Mammary epithelial cell (primary cell): ENCODE measurements at regions not wholly inside any gene's neighbourhood (a gene's known extent, or its start where the extent isn't known, plus 50 kb on each side); places are given as distances from the start of the nearest gene placed in this dataset.

Experiments used
- CTCF ChIP-seq, 2 donors: IDR thresholded peaks in 1 of 2; conservative IDR thresholded peaks in 1 of 2; 2 replicates each; pipeline ENCODE4 v1.5.1; 2011 to 2012; ENCODE audit warnings: inconsistent platforms in 2 of 2, low read length in 2 of 2, mild to moderate bottlenecking in 2 of 2, control low read depth in 1 of 2, low read depth in 1 of 2; ENCODE audit not compliant: insufficient read depth in 1 of 2; ENCODE audit errors: extremely low read depth in 1 of 2
- EZH2 ChIP-seq: IDR thresholded peaks from 2 replicates; pipeline ENCODE4 v1.6.1; 2012; ENCODE audit warnings: low read length, inconsistent platforms, borderline replicate concordance

GRCh38 chr5:27996665-27997064, 958.3 kb upstream of the CDH9 start:
- TF ChIP-seq CTCF (conservative IDR thresholded peaks at IDR 0.05 in 1 of 2, IDR thresholded peaks at IDR 0.05 in 1 of 2; ENCODE audit: extremely low read depth in 1 of 2, insufficient read depth in 1 of 2, low read depth in 1 of 2, low read length in 2 of 2) (no peak), EZH2 (no peak)
